HG02852 (cell line): ENCODE measurements at regions not wholly inside any gene's neighbourhood (a gene's known extent, or its start where the extent isn't known, plus 50 kb on each side); places are given as distances from the start of the nearest gene placed in this dataset.
"Not testable (repeated sequence)": the region's sequence is repeated elsewhere in the genome, so short reads cannot be mapped to it uniquely, and the experiment has no call there.

ENCODE experiments used
- ATAC-seq: cut with Tn5 transposase; IDR thresholded peaks from one replicate; pipeline ENCODE4 v1.9.1; 2021; ENCODE audit warnings: mild to moderate bottlenecking, moderate library complexity; ENCODE audit not compliant: unreplicated experiment

DNA sequence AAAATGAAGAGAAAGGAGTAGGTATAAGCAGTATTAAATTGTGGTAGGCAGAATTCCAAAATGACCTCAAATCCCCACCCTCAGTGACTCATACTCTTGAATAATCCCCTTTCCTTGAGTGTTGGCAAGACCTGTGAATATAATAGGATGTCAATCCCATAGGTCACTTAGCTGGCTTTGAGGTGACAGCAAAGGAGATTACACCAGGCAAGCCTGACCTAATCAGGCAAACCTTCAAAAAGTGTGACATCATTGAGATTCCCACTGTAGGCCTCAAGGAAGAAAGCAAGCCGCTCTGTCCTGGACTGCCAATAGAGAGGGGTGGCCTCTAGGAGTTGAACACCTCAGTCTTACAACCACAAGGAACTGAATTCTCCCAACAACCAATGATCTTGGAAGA lies 535.2 kb downstream of the RBFOX1 start:
- ATAC-seq = no peak

DNA sequence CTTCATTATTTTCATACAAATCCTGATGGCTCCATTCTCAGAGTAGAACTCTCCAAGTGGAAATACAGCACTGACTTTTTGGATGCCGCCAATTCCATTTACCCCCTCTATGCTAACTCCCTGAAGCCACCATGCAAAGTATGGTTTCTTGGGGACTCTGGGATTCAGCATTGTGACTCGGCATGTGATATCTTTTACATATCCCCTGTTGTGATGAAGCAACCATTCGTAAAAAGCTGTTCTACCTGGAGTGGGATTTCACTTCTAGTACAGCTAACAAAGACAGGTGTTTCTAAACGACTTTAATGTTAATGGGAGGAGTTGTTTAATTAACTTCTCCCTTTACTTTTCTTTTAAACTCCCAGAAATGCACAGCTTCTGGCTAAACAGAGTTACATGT lies 533.5 kb downstream of the RBFOX1 start:
- ATAC-seq = no peak

DNA sequence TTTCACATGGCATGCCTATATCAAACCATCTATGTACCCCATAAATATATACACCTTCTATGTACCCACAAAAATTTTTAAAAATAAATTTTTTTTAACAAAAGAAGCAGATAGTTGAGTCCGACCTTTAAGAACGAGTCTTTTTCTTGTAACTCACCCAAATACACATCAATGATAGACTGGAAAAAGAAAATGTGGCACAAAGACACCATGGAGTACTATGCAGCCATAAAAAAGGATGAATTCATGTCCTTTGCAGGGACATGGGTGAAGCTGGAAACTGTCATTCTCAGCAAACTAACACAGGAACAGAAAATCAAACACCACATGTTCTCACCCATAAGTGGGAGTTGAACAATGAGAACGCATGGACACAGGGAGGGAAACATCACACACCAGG lies 532.7 kb downstream of the RBFOX1 start:
- not testable (repeated sequence) for ATAC-seq

DNA sequence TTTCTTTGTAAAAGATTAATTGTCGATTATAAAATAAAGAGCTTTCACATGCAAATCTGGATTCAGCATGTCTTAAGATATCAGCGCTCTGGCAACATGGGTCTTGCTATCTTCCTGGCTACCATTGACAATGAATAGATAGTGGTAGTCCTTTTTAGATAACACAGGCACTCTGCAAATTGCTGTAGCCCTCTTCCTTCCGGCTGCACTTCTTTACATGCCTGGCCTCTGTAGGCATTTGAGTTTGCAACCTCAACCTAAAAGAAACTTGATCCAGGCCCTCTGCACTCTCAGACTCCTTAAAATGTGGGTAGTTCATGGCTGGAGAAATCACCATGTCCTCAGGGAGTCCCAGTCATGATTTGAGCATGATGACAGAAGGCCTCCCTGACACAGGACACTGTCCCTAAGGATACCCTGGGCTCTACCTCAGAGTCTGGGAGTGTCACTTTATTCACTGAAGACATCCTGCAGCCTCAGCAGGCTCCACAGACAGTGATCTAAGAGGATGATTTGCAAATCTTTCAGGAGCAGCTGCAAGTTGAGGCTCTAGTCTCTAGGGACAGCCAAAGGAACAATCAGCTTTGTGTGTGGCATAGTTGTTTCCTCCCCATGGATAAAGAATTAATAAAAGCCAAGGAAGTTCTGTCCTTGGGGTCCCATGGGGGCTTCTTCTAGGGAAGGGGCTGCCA lies 529.4 kb downstream of the RBFOX1 start:
- ATAC-seq = no peak

DNA sequence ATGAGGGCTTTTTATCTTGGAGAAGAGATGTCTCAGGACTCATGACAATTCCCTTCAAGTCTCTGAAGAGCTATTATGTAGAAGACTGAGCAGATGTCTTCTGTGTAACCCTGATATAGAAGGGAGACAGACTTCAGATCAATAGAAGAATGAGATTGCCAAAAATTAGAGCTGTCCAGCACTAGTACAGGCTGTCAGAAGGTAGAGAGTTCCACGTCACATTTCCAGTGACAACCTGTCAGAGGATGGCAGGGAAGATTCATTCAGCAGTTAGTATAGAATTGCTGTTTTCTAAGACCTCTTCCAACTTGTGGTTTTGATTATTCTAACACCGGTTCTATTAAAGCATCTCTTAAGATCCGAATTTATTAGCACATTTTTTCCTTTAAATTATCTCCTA lies 520.6 kb downstream of the RBFOX1 start:
- ATAC-seq = no peak

DNA sequence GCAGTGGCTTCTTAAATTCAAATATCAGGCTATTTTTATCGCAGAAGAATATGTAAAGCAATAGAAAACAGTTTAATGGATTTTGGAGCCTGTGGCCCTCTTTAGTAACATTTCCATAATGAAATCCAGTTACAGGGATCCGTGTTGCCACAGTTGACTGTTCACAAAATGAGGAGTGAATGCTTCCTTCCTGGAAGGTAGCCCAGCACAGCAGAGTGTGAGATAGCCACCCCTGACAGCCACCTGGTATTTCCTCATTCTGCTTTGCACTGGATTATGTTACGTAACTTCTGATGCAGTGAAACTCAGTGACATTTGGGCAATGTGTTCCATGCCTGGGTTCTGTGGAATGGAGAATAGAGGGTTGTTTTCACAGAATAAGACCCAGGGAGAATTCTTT lies 517.2 kb downstream of the RBFOX1 start:
- ATAC-seq = no peak

DNA sequence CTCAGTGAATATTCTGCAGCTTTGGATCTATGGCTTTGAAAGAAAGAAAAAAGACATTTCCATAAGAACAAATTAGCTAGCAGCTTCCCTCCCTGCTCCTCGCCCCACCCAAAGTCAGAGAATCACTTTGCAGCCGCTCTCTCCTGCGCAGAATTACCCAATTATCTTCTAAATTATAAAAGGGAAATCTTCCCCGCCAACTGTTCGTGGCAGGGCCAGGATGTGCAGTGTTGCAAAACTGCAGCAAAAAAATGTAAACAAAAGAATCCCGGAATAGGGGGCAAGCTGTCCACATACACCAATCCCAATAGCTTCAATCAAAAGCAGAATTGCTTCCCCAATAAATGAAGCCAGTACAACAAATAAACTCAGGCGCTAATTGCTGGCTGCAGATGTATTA lies 510.6 kb downstream of the RBFOX1 start:
- ATAC-seq = no peak

DNA sequence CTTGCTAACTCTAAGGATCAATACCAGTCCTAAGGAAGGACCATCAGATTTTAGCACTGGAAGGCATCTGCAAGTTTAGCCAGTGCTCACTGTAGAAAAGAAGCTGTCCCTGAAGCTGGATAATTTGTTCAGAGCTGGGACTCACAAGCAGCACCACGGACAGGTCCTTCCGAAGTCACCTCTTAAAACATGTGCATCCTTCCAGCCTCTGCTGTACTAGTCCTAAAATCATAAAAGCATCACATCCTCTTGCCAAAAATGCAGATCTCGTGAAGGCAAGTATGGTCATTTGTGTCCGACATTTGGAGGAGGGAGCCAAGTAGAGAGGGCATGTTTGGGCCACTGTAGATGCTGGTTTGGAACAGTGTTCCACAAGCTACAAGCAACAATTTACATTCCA lies 506.9 kb downstream of the RBFOX1 start:
- no peak for ATAC-seq

DNA sequence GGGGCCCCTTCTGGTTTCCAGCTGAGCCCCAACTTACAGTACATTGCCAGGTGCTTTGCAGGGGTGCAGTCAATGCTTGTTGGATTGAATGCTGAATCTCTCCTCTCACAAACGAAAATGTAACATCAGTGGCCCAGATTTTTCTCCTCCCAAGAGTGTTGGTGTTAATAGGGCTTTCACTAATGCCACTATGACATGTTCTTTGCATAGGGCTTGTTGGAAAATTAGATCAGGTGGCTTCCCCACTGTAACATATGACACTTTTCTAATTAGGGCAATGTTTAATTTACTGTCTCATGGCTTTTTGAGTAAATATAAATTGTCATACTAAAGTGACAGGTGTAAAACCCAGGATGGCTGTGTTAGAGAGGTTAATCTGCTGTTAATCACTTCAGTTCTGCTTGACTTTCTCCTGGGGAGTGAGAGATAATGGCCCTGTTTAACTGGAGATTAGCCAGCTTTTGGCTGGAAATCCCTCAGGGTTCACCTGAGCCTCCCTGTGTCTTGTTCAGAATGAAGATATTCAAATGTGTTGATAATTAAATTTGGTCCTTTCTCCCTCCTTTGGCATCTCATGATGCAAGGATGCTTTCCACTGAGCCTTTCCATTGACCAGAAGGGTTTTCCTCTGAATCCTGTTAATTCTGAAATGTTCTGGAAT lies 502.3 kb downstream of the RBFOX1 start:
- ATAC-seq = no peak

DNA sequence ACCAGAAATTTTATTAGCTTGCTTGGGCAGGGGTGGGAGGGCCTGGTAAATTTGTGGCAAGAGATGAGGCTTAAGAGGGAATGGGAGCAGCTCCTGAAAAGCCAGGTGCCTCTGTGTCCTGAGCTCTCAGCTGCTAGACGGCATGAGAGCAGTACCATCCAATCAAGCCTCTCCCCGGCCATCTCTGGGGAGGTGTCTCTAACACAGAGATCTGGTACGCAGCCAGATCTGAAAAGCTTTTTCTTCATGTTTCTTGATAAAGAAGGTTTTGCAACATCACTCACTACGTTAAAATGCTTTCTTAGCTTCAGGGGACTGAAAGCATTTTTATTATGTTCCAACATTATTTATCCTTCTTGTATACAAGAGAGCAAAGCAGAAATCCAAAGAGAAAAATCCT lies 488.2 kb downstream of the RBFOX1 start:
- no peak for ATAC-seq

DNA sequence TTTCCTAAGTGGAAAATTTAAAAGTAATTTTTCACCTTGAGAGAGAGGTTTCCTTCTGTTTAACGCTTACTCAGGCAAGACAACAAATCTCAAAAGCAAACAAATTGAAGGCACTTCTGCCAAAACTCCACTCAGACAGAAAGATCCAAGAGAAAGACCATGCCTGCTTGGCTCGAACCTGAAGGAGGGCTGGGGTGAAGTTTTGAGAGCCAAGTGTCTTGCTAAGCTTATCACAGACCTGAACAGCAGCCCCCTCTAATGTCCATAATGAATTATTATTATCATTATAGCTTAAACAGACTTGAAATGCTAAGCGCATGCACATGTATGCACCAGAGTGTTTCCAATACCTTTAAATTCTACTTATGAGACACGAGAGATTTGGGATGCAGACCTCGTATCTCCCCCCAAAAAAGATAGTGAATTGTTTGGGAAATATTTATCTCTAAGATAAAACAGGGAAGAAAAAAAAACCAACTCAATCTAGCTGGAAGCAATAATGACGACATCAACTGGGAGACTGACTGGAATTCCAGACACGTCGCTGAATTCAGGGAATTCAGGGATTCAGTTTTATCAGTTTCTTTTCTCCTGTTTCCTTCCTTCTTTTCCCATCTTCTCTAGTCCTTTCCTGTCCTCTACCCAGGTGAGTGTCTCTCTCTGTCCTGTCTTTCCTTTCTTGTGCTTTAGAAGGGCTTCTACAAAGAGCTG lies 473.2 kb downstream of the RBFOX1 start:
- no peak for ATAC-seq

DNA sequence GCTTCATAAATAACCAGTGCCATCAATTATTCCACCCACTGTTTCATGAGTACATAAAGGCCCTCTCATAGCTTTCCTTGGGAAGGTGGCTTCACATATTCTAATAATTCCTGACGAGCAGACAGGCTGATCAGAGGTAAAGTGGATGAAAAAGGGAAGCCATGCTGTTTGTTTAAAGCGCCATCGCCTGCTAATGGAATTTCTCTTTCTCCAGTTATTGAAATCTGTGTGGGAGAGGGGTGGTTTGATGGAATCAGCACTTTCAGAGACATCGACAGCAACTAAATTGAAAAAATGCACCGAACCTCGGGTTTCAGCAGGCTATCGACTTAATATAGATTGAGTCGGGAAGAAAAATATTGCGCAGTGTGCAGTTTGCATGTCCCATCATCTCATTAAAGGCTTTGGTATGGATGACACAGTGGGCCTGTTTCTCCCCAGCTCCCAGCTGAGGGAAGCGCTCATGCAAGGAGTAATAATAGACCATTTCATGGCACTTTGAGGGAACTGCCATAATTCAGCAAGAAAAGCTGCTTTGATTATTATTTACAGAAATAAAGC lies 472.1 kb downstream of the RBFOX1 start:
- no peak for ATAC-seq

DNA sequence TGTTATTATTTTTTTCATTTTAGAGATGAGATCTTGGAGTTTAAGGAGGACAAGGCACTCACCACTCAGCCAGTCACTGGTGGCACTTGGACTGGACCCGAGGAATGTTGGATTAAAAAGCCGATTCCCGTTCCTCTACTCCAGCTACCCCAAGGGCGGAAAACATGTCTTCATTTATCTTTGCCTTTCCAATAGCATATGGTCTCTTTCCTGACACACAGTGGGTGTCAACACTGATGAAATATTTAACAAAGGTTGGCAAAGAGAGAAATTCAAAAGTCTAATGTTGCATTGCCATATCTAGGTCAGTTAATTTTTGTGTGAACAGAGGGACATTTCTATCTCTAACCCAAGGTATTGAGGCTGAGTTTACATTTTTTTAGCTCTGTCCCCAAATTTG lies 459.7 kb downstream of the RBFOX1 start:
- ATAC-seq = no peak

DNA sequence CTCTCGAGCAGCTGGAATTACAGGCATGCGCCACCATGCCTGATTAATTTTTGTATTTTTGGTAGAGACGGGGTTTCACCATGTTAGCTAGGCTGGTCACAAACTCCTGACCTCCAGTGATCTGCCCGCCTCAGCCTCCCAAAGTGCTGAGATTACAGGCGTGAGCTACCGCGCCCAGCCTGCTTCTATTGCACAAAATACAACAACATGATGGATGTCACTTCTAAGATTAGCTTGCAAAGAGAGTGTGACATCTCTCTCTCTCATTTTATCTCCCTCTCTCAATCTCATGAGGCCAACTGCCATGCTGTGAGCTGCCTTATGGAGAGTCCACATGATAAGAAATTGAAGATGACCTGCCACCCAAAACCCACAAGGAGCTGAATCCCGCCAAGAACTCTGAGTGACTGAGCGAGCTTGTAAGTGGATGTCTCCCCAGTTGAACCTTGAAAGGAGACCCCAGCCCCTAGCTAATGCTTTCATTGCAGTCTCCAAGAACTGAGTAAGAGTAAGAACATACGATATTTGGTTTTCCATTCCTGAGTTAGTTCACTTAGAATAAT lies 458.5 kb downstream of the RBFOX1 start:
- ATAC-seq = no peak

DNA sequence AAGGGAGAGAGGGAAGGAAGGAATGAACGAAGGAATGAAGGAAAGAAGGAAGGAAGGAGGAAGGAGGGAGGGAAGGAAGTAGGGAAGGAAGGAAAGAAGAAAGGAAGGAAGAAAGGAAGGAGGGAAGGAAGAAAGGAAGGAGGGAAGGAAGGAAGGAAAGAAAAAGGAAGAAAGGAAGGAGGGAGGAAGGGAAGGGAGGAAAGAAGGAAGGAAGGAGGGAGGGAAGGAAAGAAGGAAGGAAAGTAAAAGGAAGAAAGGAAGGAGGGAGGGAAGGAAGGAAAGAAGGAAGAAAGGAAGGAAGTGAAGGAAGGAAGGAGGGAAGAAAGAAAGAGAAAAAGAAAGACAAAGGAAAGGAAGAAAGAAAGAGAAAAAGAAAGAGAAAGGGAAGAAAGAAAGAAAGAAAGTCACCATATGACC lies 442.4 kb downstream of the RBFOX1 start:
- no peak for ATAC-seq

DNA sequence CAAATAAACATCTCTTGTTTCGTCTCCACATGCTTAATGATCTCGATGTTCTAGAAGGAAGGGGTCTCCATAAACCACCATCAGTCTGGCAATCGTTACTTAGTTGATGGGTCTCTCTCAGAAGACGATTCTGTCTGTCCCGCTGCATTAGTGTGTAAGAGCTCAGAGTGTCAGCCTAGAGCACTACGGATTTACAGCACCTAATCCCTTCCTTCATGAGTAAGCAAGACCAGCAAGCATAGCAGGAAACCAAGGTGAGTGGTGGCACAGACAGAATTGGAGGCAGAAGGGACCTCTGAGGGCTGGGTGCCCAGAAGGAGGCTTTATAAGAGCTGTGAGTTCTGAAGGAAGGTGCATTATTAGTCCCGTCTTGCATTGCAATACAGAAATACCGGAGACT lies 440.1 kb downstream of the RBFOX1 start:
- no peak for ATAC-seq

DNA sequence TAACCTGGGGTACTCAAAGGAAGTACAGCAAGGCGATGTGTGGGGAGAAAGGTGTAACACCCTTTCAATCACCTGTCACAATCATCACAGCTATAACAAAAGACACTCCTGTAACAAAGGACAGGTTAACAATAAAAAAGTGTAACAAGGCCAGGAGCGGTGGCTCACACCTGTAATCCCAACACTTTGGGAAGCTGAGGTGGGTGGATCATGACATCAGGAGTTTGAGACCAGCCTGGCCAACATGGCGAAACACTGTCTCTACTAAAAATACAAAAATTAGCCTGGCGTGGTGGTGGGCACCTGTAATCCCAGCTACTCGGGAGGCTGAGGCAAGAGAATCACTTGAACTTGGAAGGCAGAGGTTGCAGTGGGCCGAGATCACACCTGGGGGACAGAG lies 436.4 kb downstream of the RBFOX1 start:
- ATAC-seq = not testable (repeated sequence)

DNA sequence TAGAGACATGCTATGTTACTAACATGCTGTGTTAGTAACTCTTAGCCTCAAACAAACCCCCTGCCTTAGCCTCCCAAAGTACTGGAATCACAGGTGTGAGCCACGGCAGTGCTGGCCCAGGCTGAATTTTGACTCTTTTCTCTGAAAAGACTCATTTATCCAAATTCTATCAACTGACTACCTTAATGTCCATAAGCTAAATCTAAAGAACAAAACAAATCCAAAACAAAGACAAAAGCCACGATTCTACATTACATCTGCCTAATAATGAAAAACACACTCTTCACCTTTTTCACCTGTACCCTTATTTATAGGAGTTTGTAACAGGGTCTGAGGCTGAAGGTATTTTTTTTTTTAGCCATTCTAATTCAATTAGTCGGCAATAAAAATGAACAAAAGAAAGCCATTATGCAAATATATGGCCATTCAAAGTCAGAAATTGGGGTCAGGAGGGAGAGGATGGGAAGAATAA lies 432.5 kb downstream of the RBFOX1 start:
- ATAC-seq = no peak

DNA sequence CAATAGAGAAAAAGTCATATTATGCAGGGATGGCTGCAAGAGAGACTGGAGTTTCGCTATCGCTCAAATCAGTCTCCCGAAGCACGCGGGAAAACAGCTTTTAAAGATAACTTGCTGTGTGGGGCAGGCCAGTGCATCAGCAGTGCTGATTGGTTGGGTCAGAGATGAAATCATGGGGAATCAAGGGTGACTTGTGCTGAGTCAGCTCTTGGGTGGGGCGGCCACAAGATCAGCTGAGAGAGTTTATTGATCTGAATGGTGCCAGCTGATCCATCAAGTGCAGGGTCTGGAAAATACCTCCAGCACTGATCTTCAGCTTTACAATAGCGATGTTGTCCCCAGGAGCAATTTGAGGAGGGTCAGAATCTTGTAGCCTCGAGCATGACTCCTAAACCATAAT lies 430.5 kb downstream of the RBFOX1 start:
- ATAC-seq = no peak
